ENCODE measurements at regions not wholly inside any gene's neighbourhood (a gene's known extent, or its start where the extent isn't known, plus 50 kb on each side); places are given as distances from the start of the nearest gene placed in this dataset.

GRCh38 chr7:25368599-25369201 lies 140.4 kb upstream of the NPVF start:
- H3K18ac ChIP-seq (ENCODE audit: low read length): no peak overlapping the region
- no peaks in the 10 kb centered on the region for H3K4me1 ChIP-seq (ENCODE audit: control insufficient read depth, low read depth, low read length)
- H4K8ac ChIP-seq (ENCODE audit: low read depth, low read length): no peak overlapping the region
- no peaks in the 10 kb centered on the region for H3K36me3 ChIP-seq (ENCODE audit: control insufficient read depth, insufficient read depth, low read length)
- no peak for DNase-seq
- no peak overlapping the region for H4K5ac ChIP-seq (ENCODE audit: low read length)
- no peaks in the 10 kb centered on the region for H3K79me2 ChIP-seq (ENCODE audit: control insufficient read depth, insufficient read depth, low read length)
- no peak overlapping the region for H3K27ac ChIP-seq (ENCODE audit: low read depth, low read length)
- H3K79me1 ChIP-seq (ENCODE audit: low read length): no peaks in the 10 kb centered on the region
- no peak overlapping the region for H2BK5ac ChIP-seq (ENCODE audit: low read length)
- no peak overlapping the region for H3K23ac ChIP-seq (ENCODE audit: low read length)
- H3K4me2 ChIP-seq (ENCODE audit: low read length): no peak overlapping the region
- no peak overlapping the region for H2BK15ac ChIP-seq (replicated peaks; ENCODE audit: low read depth)
- H3K9ac ChIP-seq (ENCODE audit: low read length): no peak overlapping the region
- no peak overlapping the region for H3K56ac ChIP-seq (ENCODE audit: low read length)
- H2AK5ac ChIP-seq (ENCODE audit: low read length): no peak overlapping the region
- no peaks in the 10 kb centered on the region for H3K27me3 ChIP-seq (ENCODE audit: insufficient read depth, low read length, poor library complexity)
- H3K4ac ChIP-seq (ENCODE audit: low read depth, low read length): no peak overlapping the region
- no peak overlapping the region for H3K4me3 ChIP-seq (ENCODE audit: low read length)
- no peak overlapping the region for H2BK120ac ChIP-seq (ENCODE audit: low read depth, low read length)
- no CpG with 5 or more reads among the region's 5 CpGs for WGBS (ENCODE audit: extremely low coverage, insufficient coverage, low lambda C conversion rate)

GRCh38 chr7:25369786-25370185 lies 141.5 kb upstream of the NPVF start:
- Histone ChIP-seq H3K79me1 (ENCODE audit: low read length) (no peaks in the 10 kb centered on the region), H2BK120ac (ENCODE audit: low read depth, low read length) (no peak overlapping the region), H3K9ac (ENCODE audit: low read length) (no peak overlapping the region), H3K56ac (ENCODE audit: low read length) (no peak overlapping the region), H3K36me3 (ENCODE audit: control insufficient read depth, insufficient read depth, low read length) (no peaks in the 10 kb centered on the region), H3K4me1 (ENCODE audit: control insufficient read depth, low read depth, low read length) (no peaks in the 10 kb centered on the region), H3K23ac (ENCODE audit: low read length) (no peak overlapping the region), H2AK5ac (ENCODE audit: low read length) (no peak overlapping the region), H3K79me2 (ENCODE audit: control insufficient read depth, insufficient read depth, low read length) (no peaks in the 10 kb centered on the region), H3K27ac (ENCODE audit: low read depth, low read length) (no peak overlapping the region), H3K4me3 (ENCODE audit: low read length) (no peak overlapping the region), H2BK15ac (replicated peaks; ENCODE audit: low read depth) (no peak overlapping the region), H3K4me2 (ENCODE audit: low read length) (no peak overlapping the region), H2BK5ac (ENCODE audit: low read length) (no peak overlapping the region), H3K4ac (ENCODE audit: low read depth, low read length) (no peak overlapping the region), H4K5ac (ENCODE audit: low read length) (no peak overlapping the region), H4K8ac (ENCODE audit: low read depth, low read length) (no peak overlapping the region), H3K27me3 (ENCODE audit: insufficient read depth, low read length, poor library complexity) (no peaks in the 10 kb centered on the region), H3K18ac (ENCODE audit: low read length) (no peak overlapping the region)
- WGBS (ENCODE audit: extremely low coverage, insufficient coverage, low lambda C conversion rate): no CpG with 5 or more reads among the region's 4 CpGs
- no peak for DNase-seq

DNA sequence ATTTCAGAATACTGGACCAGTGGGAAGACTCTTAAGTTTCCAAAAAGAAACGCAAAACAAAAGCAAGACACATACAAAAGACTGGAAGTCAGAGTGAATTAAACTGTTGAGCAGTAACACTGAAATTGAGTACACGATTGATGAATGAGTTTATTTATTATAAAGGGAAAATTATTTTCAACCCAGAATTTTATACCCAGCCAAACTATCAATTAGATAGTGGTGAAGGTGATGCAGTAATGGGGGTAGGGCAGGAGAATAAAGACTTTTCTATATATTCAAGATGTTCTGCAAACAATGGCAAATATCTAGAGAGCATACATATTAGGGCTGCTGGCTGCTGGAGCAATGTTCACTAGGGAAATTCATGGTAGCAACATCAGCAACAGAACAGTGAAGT lies 143.7 kb upstream of the NPVF start:
- Histone ChIP-seq H2BK120ac (ENCODE audit: low read depth, low read length) (no peak overlapping the region), H4K8ac (ENCODE audit: low read depth, low read length) (no peak overlapping the region), H2BK15ac (replicated peaks; ENCODE audit: low read depth) (no peak overlapping the region), H3K79me1 (ENCODE audit: low read length) (no peaks in the 10 kb centered on the region), H2AK5ac (ENCODE audit: low read length) (no peak overlapping the region), H3K9ac (ENCODE audit: low read length) (no peak overlapping the region), H2BK5ac (ENCODE audit: low read length) (no peak overlapping the region), H4K5ac (ENCODE audit: low read length) (no peak overlapping the region), H3K27me3 (ENCODE audit: insufficient read depth, low read length, poor library complexity) (no peaks in the 10 kb centered on the region), H3K4me3 (ENCODE audit: low read length) (no peak overlapping the region), H3K56ac (ENCODE audit: low read length) (no peak overlapping the region), H3K18ac (ENCODE audit: low read length) (no peak overlapping the region), H3K27ac (ENCODE audit: low read depth, low read length) (no peak overlapping the region), H3K23ac (ENCODE audit: low read length) (no peak overlapping the region), H3K4ac (ENCODE audit: low read depth, low read length) (no peak overlapping the region), H3K4me2 (ENCODE audit: low read length) (no peak overlapping the region), H3K36me3 (ENCODE audit: control insufficient read depth, insufficient read depth, low read length) (no peaks in the 10 kb centered on the region), H3K79me2 (ENCODE audit: control insufficient read depth, insufficient read depth, low read length) (no peaks in the 10 kb centered on the region), H3K4me1 (ENCODE audit: control insufficient read depth, low read depth, low read length) (no peaks in the 10 kb centered on the region)
- DNase-seq: no peak
- WGBS (ENCODE audit: extremely low coverage, insufficient coverage, low lambda C conversion rate): 100% methylated on average over 1 of the region's 2 CpGs

GRCh38 chr7:25375805-25376600 lies 147.7 kb upstream of the NPVF start:
- H2BK120ac ChIP-seq (ENCODE audit: low read depth, low read length): no peak overlapping the region
- H3K56ac ChIP-seq (ENCODE audit: low read length): no peak overlapping the region
- no peak overlapping the region for H3K4me3 ChIP-seq (ENCODE audit: low read length)
- no peaks in the 10 kb centered on the region for H3K27me3 ChIP-seq (ENCODE audit: insufficient read depth, low read length, poor library complexity)
- H4K8ac ChIP-seq (ENCODE audit: low read depth, low read length): no peak overlapping the region
- H2AK5ac ChIP-seq (ENCODE audit: low read length): no peak overlapping the region
- H3K4me1 ChIP-seq (ENCODE audit: control insufficient read depth, low read depth, low read length): no peaks in the 10 kb centered on the region
- no peak overlapping the region for H3K4ac ChIP-seq (ENCODE audit: low read depth, low read length)
- no peak overlapping the region for H4K5ac ChIP-seq (ENCODE audit: low read length)
- no peak overlapping the region for H2BK5ac ChIP-seq (ENCODE audit: low read length)
- H3K79me1 ChIP-seq (ENCODE audit: low read length): no peaks in the 10 kb centered on the region
- H3K36me3 ChIP-seq (ENCODE audit: control insufficient read depth, insufficient read depth, low read length): no peaks in the 10 kb centered on the region
- no peak overlapping the region for H3K9ac ChIP-seq (ENCODE audit: low read length)
- DNase-seq: no peak
- H3K79me2 ChIP-seq (ENCODE audit: control insufficient read depth, insufficient read depth, low read length): no peaks in the 10 kb centered on the region
- no peak overlapping the region for H3K18ac ChIP-seq (ENCODE audit: low read length)
- no CpG with 5 or more reads among the region's 3 CpGs for WGBS (ENCODE audit: extremely low coverage, insufficient coverage, low lambda C conversion rate)
- H2BK15ac ChIP-seq (replicated peaks; ENCODE audit: low read depth): no peak overlapping the region
- no peak overlapping the region for H3K27ac ChIP-seq (ENCODE audit: low read depth, low read length)
- no peak overlapping the region for H3K23ac ChIP-seq (ENCODE audit: low read length)
- H3K4me2 ChIP-seq (ENCODE audit: low read length): no peak overlapping the region

DNA sequence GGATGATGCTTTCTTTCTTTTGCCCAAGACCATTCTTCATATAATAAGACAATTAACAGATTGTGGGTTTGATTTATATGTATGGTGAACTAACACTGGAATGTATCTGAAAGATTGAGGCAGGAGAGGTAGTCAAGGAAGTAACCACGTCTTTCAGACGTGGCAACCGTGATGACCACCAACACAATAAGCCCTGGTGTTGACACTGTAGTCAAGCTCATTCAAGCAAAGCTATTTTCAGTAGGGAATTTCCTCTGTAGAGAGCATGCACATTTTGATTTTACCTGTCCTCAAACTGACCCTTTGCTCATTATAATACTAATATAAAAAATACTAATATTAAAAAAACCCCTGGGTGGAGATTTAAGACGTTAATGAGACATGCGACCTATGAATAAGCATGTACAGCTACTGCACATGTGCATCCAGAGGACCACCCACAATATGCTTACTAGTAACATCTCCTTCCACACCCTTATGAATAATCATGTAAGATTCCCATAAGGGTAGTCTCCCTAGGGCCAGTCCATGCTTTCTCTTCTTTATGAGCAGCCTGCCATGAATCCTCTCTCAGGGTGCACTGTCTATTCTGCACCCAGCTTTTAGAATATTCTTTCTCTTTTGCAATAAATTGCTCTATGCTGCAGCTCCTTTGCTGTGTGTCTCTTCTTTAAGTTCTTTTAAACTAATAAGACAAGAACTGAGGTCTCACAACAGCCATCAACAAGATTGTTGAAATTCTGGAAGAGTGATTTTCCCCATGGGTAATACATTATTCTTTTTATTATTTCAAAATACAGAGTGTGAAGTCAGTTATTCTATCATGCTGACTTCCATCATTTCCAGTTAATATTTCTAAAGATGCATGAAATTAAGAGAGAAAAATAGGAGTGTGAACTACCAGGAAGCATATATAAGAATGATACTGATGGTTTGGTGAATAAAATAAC lies 151.3 kb upstream of the NPVF start:
- no peak overlapping the region for H3K4me3 ChIP-seq (ENCODE audit: low read length)
- no peak overlapping the region for H3K18ac ChIP-seq (ENCODE audit: low read length)
- H2AK5ac ChIP-seq (ENCODE audit: low read length): no peak overlapping the region
- no CpG with 5 or more reads among the region's 5 CpGs for WGBS (ENCODE audit: extremely low coverage, insufficient coverage, low lambda C conversion rate)
- no peak overlapping the region for H2BK5ac ChIP-seq (ENCODE audit: low read length)
- no peak overlapping the region for H4K8ac ChIP-seq (ENCODE audit: low read depth, low read length)
- H3K79me1 ChIP-seq (ENCODE audit: low read length): no peaks in the 10 kb centered on the region
- no peaks in the 10 kb centered on the region for H3K27me3 ChIP-seq (ENCODE audit: insufficient read depth, low read length, poor library complexity)
- no peak overlapping the region for H3K4me2 ChIP-seq (ENCODE audit: low read length)
- H2BK15ac ChIP-seq (replicated peaks; ENCODE audit: low read depth): no peak overlapping the region
- H3K79me2 ChIP-seq (ENCODE audit: control insufficient read depth, insufficient read depth, low read length): no peaks in the 10 kb centered on the region
- no peak overlapping the region for H3K56ac ChIP-seq (ENCODE audit: low read length)
- H3K23ac ChIP-seq (ENCODE audit: low read length): no peak overlapping the region
- no peaks in the 10 kb centered on the region for H3K36me3 ChIP-seq (ENCODE audit: control insufficient read depth, insufficient read depth, low read length)
- H4K5ac ChIP-seq (ENCODE audit: low read length): no peak overlapping the region
- H3K4me1 ChIP-seq (ENCODE audit: control insufficient read depth, low read depth, low read length): no peaks in the 10 kb centered on the region
- no peak overlapping the region for H2BK120ac ChIP-seq (ENCODE audit: low read depth, low read length)
- no peak overlapping the region for H3K4ac ChIP-seq (ENCODE audit: low read depth, low read length)
- H3K27ac ChIP-seq (ENCODE audit: low read depth, low read length): no peak overlapping the region
- no peak overlapping the region for H3K9ac ChIP-seq (ENCODE audit: low read length)
- DNase-seq: no peak
